NCI-H2029 (cell line): ENCODE measurements at regions not wholly inside any gene's neighbourhood (a gene's known extent, or its start where the extent isn't known, plus 50 kb on each side); places are given as distances from the start of the nearest gene placed in this dataset.

ENCODE experiments used
- DNase-seq: peaks from one replicate; lab custom pipeline; 2025; lab: John Stamatoyannopoulos, UW

DNA sequence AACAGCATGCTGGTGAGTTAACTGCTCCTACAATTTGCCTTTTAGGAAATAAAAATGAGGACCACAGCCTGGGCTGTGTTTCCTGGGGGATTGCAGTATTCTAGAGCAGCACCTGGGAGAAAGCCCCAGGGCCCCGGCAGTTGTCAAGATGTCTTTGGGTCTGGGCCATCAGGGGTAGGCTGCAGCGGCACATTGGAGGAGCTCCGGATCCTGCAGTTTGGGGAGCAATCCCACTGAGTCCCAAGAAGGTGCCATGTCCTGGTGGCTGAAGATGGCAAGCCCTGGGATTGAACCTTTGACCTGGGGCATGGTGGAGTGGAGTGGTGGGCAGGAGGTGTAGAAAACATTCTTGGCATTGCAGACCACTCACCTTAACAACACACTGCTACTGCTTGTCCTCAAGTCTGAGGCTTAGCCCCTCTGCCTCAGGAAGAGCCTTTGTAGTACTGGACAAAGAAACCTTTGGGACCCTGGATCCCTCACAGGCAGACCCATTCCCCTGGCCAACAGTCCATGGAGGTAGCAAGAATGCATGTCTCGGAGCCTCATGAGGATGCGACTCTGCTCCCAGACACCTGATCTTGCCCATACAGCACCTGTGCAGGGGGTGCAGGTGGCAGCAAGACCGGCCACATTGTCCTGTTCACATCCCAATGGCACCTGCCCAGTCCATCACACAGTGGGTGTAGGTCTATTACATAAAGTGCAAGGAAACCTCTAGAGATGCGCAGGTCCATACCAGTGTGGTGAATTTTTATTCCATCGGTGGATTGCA lies 159.1 kb upstream of the IRX2 start:
- no peak for DNase-seq

DNA sequence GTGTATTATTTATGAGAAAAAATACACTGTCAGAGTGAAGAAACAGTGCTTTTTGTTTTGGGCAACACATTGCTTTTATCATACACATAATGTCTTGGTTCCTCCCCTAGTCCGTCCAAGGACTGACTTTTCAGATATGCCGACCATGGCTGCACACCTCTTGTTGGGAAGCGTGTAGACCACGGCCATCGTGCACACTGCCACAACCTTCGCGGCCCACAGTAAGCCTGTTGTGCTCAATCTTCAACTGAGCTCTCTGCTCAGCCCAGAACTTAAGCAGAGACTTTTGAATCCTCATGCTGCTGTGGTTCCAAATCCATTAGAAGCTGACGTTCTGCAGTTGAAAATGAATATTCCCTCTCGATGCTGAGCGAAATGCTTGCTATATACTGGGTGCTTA lies 157.6 kb upstream of the IRX2 start:
- no peak for DNase-seq

DNA sequence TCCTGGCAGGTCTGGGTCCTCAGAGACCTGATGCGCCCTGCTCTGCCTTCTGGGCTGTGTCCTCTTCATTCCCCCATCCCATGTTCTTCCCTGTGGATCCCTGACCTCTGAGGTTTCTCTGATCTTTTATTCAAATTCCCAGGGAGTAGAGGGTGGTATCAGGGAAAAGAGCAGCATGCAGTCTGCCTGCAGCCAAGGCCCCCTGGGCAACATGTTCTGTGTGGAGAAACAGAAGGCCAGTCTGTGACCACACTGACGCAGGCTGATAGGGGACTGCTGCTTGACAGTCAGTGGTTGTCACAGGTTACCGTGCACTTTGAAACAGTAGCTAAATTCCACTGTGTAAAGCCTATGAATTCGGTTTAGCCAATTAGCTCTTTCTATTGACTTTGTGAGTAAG lies 156.6 kb upstream of the IRX2 start:
- DNase-seq, result no peak

DNA sequence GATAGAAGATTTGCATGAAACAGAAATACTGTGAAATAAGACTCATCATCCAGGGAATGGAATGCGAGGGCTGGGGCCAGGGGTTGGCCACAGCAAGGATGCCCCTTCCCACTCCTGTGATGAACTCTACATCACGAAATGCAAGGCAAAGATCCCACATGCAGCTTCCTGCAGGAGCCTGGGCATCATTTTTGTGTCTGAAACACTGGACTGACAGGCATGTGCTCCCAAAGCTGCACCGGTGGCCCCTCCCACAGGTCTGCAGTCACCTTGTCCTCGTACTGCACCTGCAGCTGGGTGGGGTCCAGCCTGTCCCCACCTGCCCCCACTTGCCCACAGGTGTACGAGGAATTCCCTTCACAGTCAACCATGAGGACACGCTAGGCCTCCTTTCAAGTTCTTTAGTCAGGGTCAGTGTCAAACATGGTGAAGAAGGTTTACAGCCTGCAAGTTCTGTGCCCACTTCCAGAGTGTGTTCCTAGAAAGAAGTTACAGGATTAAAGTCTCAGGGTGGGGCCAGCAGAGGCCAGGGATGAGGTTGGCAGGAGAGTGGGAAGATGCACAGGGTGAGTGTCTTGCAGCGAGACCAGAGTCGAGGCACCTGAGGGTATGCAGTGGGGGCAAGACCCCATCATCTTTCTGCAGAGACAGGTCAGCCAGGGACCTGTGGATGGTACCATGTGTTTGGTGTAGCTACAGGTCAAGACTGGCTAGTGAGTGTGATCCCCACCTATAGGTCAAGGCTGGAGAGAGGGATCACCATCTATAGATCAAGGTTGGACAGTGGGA lies 155.0 kb upstream of the IRX2 start:
- no peak for DNase-seq

DNA sequence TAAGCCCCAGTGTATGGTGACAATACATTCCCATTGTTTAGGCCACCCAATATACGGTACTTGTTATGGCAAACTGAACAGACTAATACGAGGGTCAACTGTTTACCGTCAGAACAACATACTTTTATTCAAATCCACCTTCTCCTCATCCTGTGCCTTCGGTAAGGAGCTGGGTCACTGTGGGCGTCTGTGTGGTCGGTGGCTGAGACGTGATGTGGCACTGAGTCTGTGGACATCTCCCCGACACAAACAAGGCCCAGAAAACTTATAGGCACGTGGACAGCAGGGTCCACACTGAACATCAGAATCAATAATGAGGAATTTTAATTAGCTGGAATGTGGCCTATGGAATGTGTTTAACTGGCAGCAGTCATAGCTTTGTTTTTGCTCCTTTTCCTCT lies 154.3 kb upstream of the IRX2 start:
- DNase-seq, result no peak

DNA sequence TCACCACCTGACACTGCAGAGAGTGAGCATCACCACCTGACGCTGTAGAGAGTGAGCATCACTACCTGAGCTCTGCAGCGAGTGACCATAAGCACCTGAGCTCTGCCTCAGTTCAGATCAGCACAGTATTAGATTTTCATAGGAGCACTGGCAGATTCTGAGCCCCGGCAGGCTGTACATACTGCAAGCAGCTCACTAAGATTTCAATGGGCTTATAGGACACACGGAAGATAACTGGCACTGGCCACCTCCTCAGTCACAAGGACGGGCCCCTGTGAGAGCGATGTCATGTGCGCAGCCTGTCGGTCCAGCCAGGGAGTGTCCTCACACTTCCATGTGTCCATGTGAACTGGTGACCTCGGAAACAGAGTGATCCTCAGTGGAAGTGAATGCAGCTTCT lies 153.5 kb upstream of the IRX2 start:
- no peak for DNase-seq

DNA sequence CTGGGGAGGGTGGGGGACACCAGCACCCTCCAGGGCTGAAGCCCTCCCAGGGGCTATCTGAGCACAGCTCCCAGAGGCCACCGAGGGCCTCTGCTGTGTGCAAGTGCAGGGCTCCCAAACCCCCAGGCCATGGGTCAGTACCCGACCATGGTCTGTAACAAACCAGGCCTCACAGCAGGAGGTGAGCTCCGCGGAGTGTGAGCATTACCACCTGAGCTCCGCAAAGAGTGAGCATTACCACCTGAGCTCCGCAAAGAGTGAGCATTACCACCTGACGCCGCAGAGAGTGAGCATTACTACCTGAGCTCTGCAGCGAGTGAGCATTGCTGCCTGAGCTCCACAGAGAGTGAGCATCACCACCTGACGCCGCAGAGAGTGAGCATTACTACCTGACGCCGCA lies 152.9 kb upstream of the IRX2 start:
- no peak for DNase-seq

DNA sequence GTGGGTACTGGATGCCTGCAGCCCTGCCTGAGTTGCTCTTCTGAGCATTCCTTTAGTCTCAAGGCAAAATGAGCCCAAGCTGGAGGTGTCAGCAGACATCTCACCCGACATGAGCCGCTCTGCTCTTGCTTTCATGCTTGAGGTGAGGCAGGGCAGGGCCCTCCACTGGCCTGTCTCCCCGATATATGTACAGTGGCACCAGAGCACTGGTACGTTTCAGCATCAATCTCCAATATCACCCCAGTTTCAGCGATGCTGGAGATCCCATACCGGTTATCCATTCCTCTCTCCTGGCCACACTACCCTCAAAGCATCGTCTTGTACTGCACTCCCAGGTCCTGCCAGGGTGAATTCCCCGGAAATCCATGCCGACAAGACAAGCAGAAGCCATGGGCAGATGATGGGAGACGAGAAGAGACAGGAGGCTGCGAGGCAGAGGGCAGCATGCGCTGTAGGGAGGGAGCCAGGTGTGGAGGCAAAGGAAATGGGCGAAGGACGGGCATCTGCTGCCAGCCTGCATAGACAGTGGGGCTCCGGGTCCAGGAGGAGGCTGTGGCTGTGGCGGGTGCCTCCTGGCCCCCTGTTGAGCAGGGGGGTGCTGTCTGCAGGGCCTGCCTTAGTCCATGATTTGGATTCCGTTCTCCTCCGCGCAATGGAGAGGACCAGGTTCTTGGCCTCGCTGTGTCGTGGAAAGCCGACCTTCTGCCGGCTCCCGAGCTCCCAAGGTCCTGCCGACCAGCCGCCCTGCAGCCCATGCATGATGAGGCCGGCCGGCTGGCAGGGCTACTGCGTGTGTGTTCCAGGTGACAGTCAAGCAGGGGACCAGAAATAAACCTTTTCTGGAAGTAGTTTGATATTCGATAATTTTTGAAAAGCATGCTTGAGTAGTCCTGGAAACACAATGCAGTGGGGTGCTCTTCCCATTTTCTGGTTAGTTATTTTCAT lies 152.2 kb upstream of the IRX2 start:
- DNase-seq, result no peak

DNA sequence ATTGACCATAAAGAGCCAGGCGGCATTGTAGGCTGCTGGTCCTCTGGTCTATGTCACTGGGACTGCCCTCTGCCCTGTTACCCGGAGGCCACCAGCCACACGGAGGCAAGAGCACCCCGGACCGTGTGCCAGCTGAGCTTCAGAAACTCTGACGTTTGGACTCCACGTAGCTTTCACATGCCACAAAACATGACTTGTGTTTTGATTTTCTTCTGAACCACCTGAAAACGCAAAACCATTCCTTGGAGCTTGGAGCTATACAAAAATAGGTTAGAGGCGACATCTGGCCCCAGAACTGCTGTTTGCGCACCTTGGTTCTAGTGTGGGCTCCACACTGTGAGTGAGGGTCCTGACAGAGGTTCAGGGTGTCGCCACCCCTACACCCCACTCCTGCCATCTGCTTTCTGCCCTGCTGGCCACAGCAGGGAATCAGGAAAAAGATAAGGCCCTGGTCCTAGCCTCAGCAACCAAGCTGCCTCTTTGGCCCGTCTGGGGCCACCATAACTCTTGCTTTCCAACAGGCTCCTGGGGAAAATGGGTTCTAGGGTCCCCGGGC lies 151.3 kb upstream of the IRX2 start:
- no peak for DNase-seq

DNA sequence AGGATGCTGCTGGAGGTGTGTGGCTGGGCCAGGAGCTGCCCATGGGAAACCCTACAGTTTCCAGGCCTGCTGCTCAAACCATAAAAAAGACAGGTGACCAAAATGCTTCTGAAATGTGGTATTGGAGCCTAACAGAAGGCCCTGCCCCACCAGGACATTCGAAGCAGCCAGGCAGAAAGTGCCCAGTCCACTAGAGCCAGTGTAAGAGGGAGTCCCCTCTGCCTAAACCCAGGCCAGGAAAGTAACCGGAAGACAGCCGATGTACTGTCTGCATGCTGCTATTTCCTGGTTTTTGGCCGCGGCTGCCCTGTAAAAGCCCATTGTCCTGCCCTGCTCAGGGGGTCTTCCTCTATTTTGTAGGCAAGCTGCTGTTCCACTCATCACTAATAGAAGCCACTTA lies 150.7 kb upstream of the IRX2 start:
- no peak for DNase-seq

DNA sequence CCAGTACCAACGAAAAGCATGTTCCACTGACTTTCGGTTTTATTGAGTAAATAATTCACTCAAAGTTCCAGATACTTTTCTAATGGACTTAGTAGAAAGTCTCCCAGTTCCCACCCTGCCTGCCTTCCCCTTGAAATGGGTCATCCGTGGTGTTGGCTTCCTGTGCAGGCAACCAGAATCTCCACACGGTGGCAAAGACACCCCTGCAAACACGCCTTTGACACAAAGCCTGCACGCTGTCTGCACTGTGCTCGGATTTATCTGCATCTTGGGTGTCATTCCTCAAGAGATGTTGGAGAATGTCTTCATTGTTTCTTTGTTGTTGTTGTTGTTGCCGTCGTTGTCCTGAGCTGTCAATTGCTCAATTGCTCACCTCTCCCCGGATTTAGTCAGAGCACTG lies 150.0 kb upstream of the IRX2 start:
- no peak for DNase-seq

DNA sequence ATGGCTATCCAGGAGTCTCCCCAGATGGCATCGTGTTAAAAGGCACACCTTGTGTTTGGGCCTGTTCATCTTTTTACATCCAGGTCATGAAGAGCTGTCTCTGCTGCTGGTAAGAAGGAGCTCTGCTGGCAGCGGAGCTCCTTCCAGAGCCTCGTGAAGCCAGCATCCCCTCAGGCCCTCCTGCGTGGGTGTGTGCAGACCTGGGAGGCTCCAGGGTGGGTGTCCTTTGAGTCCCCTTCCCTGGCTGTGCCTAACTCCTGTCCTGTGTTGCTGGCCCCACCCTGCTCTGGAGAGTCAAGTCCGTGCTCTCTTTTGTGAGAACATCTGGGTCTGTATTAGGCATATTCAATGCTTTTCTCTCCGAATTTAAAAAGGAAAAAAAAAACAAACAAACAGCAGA lies 149.6 kb upstream of the IRX2 start:
- no peak for DNase-seq

DNA sequence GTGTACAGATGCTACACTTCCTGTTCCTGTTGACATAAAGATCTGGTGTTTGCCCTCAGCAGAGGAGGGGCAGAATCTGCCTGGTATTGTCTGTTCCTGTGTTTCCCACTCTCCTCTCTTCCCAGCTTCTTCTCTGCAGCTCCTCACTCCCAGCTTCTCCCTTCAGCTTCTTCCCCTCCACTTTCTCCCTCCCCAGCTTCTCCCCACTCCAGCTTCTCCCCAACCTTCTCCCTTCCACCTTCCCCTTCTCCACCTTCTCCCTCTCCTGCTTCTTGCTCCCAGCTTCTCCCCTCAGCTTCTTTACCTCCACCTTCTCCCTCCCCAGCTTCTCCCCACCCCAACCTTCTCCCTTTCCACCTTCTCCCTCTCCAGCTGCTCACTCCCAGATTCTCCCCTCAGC lies 148.9 kb upstream of the IRX2 start:
- no peak for DNase-seq

DNA sequence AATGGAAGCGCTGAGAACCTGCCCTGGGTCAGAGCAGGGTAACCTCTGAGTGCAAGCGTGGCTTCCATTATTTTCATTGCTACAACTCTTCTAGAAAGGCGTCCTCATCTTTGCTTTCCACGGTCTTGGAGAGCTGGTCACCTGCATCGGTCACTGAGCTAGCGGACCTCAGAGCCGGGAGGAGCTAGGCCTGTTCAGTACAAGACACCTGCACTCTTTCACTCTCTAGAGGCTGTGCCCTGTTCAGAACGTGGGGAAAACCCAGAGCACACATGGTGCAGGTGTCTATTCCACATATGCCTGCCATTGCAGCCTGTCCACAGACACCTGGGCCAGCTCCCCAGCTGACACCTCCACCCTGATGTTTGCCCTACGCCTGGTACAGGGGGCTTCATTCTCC lies 147.8 kb upstream of the IRX2 start:
- no peak for DNase-seq

DNA sequence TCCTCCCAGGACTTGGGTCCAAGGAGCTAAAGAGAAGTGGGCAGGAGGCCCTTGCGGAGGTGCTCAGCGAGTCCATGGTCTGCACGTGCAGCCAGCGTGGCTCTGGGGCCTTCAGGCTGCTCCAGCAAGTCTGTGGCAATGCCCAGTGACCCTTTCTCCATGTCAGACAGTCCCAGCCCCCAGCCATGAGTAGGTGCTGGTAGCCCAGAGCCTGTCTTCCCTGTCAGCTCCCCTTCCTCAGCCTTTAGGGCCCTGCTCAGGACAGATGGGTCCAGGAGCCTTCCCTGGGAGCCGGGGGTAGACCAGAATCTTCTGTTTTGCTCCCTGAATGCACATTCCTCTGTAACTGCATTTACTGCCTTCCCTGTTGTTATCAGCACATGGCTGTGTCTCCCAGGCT lies 147.2 kb upstream of the IRX2 start:
- no peak for DNase-seq

DNA sequence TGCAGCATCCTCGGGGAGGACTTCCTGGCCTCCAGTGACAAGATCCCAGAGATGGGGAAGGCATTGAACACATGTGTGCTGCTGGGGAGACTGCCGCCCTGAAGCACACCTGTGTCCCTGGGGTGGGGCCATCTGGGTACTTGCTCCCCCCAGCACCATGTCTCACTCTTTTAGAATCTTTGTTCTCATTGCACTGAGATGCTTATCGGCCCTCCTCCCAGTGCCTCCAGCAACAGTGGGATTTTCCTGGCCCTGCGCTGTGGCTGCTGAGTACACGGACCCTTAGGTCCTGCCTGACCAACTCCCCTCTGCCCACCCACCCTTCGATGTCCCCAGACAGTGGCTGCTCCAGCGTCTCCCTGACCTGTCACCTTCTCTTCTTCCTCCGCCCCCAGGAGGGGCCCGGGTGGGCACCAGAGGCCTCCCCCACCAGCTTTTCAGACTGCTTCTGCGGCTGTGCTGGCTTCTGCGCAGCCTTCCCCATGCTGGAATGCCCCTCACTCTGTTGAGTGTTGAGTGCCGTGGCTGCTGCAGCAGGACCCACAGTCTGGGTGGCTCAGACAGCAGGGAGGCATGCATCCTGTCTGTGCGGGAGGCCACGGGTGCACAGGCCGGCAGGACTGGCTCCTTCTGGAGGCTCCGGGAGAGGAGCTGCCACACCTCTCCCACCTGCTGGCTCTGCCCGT lies 145.9 kb upstream of the IRX2 start:
- no peak for DNase-seq

DNA sequence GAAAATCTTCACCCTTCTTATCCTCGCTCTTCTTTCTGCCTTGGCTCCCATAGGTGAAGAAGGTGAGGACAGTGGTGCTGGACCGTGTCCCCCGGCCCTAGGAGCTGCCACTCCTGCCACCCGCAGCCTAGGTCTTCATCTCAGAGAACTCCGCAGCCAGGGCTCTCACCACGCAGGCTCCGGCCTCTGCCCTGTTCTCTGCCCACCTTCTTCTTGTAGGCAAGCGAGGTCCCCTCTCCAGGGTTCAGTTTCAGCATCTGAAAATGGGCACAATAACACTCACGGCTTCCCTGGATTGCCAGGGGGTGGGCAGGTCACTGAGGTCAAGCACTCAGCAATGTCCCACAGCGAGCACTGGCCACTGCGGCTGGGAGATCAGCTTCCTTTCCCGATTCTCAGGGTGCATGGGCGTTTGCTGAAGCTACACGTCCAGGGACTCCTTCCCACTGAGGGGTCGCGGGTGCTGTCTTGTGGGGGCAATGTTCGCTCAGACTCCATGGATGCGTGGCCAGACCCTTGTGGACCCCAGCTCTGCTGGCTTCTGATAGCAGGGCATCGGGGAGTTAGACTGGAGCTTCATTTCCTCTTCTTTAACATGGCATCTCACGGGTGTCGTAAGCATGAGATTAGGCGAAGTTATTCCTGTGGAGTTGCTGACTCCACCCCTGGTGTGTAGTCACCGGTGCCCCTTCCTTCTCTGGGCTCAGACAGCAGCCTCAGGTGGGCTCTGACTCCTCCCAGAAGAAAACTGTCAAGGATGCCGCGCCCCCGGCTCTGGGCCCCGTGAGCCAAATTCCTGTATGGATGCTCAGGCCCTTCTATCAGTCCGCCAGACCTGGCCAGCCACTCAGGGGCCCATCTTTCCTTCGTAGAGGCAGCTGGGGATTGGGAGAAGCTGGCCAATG lies 145.1 kb upstream of the IRX2 start:
- no peak for DNase-seq

DNA sequence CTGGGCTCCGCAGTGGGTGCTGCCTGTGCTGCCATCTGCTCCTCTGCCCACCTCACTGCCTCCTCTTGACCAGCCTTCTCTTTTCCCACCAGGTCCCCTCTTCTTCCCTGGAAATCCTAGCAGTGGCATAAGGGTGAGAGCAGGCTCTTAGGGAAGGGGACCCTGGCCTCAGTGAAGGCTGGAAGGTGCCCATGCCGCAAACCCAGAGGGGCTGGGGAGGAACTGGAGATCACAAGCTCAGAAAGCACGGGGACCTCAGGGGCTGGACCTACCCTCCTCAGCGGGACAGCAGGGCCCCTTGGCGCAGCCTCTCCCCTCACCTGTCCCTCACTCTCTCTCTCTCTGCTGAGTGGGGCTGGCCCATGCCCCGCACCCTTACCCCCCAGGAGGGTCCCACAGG lies 144.4 kb upstream of the IRX2 start:
- no peak for DNase-seq

DNA sequence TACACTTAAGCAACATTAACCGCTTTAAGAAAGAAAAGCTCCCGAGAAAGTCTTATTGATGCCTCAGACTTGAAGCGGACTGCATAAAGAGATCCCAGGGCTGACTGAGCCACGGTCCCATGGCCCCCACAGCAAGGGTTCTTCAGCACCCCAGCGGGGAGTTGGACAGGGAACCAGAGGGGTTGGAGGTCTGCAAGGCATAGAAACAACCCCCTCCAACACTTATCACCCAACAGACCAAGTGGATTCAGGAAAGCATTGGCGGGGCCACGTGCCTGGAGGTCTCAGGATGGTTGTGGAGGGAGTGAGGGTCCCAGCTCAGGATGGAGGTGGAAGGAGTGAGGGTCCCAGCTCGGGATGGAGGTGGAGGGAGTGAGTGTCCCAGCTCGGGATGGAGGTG lies 143.7 kb upstream of the IRX2 start:
- DNase-seq, result no peak

DNA sequence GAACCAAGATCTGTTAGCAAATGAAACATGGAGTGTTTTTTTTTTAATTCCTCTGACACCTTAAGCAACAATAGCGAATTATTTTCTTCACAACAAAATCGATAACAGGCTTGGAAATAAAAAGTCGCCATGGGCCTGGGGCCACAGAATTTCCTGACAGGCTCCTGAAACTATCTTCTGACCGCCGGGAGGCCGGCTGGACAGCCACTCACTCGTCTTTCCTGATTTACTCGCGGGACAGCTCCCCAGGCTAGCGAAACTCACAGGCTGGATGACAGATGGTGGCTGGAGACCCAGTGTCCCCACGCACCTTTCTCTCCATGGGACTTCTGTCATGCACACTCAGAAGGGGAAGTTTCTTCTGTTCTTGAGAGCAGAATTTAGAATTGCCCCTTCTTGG lies 143.3 kb upstream of the IRX2 start:
- DNase-seq, result no peak

DNA sequence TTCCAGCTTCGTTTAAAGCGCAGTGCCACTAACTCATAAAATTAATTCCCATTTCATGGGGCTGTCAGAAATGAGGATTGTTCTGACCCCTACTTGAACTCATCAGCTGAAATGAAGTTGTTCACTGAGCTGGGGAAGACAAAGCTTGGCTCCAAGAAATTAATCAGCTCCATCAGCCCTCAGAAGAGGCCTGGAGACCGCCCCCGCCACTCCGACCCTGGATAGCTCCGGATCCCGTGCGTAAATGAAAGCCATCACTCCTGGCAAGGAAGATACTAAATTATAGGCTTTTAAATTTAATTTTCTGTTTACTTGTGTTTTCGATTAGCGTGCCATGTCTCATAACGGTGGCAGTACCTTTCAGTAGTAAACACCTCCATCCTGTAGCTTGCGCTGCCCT lies 142.8 kb upstream of the IRX2 start:
- no peak for DNase-seq
